ENCODE measurements at regions not wholly inside any gene's neighbourhood (a gene's known extent, or its start where the extent isn't known, plus 50 kb on each side); places are given as distances from the start of the nearest gene placed in this dataset.

DNA sequence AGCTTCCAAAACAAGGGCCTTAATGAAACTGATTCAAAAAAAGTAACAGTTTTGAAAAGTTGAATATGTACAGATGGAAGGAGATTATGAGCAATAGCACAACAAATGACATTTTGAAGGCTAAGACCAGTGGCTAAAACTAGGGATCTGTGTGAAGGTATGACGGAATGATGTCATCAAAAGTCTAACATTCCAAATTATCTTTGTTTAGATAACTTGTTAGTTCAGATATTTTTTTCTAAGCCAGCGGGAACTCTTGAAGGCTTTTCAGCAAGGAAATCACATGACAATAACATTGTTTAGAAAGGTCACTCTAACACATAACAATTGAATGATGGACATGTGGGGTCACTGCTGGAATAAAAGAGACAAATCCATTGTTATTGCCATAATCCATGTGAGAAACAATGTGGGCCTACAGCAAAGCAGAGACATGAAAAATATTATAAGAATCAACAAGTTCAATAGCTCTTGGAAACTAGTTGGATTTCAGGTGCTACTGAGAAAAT is 260.5 kb downstream of the CASP12 start:
- TF ChIP-seq, protein P1, sequence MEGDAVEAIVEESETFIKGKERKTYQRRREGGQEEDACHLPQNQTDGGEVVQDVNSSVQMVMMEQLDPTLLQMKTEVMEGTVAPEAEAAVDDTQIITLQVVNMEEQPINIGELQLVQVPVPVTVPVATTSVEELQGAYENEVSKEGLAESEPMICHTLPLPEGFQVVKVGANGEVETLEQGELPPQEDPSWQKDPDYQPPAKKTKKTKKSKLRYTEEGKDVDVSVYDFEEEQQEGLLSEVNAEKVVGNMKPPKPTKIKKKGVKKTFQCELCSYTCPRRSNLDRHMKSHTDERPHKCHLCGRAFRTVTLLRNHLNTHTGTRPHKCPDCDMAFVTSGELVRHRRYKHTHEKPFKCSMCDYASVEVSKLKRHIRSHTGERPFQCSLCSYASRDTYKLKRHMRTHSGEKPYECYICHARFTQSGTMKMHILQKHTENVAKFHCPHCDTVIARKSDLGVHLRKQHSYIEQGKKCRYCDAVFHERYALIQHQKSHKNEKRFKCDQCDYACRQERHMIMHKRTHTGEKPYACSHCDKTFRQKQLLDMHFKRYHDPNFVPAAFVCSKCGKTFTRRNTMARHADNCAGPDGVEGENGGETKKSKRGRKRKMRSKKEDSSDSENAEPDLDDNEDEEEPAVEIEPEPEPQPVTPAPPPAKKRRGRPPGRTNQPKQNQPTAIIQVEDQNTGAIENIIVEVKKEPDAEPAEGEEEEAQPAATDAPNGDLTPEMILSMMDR (IDR thresholded peaks at IDR 0.05) = no peak
- no peaks in the 10 kb centered on the region for H3K9me3 ChIP-seq
- no peak overlapping the region for H3K27ac ChIP-seq
- no peaks in the 10 kb centered on the region for H3K4me1 ChIP-seq
- no peaks in the 10 kb centered on the region for H3K27me3 ChIP-seq
- no peak for DNase-seq (ENCODE audit: low spot score)
- H3K36me3 ChIP-seq = no peaks in the 10 kb centered on the region
- no peak overlapping the region for H3K4me3 ChIP-seq

DNA sequence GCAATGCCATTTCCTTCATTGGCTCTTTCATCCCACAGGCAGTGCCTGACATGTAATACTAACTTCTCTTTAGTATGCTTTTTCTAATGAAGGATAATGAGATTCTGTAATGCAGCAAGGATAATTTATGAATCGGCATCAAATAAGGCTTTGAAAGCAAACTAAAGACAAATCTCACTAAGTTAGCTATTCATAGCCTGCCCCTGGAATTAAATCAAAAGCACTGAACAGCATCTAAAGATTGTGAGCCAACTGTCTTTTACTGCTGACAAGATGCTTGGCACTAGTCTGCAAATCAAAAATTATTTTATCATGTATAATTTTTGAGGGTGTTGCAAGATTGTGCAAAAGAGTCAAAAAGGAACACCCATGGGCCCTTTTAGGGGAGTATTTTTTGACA is 265.0 kb downstream of the CASP12 start:
- Histone ChIP-seq H3K27me3 (no peaks in the 10 kb centered on the region), H3K9me3 (no peaks in the 10 kb centered on the region), H3K36me3 (no peaks in the 10 kb centered on the region), H3K4me1 (no peaks in the 10 kb centered on the region), H3K4me3 (no peak overlapping the region), H3K27ac (no peak overlapping the region)
- TF ChIP-seq, protein P1 (IDR thresholded peaks at IDR 0.05) = no peak
- DNase-seq (ENCODE audit: low spot score) = no peak

DNA sequence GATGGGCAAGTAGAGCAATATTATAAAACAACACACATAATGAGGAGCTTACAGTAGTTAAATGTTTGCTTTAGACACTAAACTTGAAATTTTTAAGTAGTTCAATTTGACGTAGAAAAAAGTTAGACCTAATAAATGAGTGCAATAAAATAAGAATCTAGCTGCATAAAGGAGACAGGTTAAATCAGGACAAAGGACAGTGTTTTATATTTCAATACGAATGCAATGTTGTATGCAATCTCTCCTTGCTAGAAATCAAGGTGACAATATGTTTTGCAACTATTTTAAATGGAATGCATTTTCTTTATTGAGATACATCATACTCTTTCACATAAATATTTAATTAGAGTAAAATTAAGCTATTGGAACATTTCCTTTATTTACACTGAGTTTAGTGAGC is 267.9 kb downstream of the CASP12 start:
- H3K36me3 ChIP-seq = no peaks in the 10 kb centered on the region
- no peaks in the 10 kb centered on the region for H3K4me1 ChIP-seq
- H3K27ac ChIP-seq = no peak overlapping the region
- no peak overlapping the region for H3K4me3 ChIP-seq
- H3K9me3 ChIP-seq = no peaks in the 10 kb centered on the region
- TF ChIP-seq, protein P1 (IDR thresholded peaks at IDR 0.05) = no peak
- H3K27me3 ChIP-seq = no peaks in the 10 kb centered on the region
- no peak for DNase-seq (ENCODE audit: low spot score)

- Histone ChIP-seq H3K36me3 (no peaks in the 10 kb centered on the region), H3K27ac (no peak overlapping the region), H3K4me3 (no peak overlapping the region), H3K9me3 (no peaks in the 10 kb centered on the region), H3K27me3 (no peaks in the 10 kb centered on the region), H3K4me1 (no peaks in the 10 kb centered on the region)
- no peak for DNase-seq (ENCODE audit: low spot score)
- TF ChIP-seq, protein P1 (IDR thresholded peaks at IDR 0.05) = no peak
These were observed 273.0 kb downstream of the CASP12 start for GRCh38 chr11:104625246-104625645.

DNA sequence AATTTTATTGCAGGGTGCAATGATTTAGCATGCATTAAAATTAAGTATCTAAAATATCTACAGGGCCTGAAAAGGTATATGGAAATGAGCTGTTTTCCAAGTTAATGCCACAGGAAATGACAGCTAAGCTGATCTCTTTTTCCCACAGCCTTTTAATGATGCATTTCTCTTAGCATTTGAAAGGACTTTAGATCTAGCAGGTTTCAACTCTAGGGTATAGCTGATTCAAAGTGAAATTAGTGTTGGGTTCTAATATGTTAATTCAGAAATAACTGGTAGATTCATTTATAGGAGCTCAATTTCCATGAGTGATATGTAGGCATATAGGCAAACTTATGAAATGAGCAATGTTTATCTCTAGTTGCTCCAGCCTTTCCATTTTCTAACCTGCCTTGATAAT is 274.2 kb downstream of the CASP12 start:
- Histone ChIP-seq H3K4me1 (no peaks in the 10 kb centered on the region), H3K9me3 (no peaks in the 10 kb centered on the region), H3K36me3 (no peaks in the 10 kb centered on the region), H3K4me3 (no peak overlapping the region), H3K27me3 (no peaks in the 10 kb centered on the region), H3K27ac (no peak overlapping the region)
- TF ChIP-seq, protein P1 (IDR thresholded peaks at IDR 0.05) = no peak
- no peak for DNase-seq (ENCODE audit: low spot score)

GRCh38 chr11:104623518-104623917 is 274.7 kb downstream of the CASP12 start:
- H3K4me3 ChIP-seq = no peak overlapping the region
- no peaks in the 10 kb centered on the region for H3K36me3 ChIP-seq
- H3K27ac ChIP-seq = no peak overlapping the region
- H3K27me3 ChIP-seq = no peaks in the 10 kb centered on the region
- no peak for DNase-seq (ENCODE audit: low spot score)
- H3K9me3 ChIP-seq = no peaks in the 10 kb centered on the region
- H3K4me1 ChIP-seq = no peaks in the 10 kb centered on the region
- TF ChIP-seq, protein P1 (IDR thresholded peaks at IDR 0.05) = no peak
